ENCODE measurements at regions not wholly inside any gene's neighbourhood (a gene's known extent, or its start where the extent isn't known, plus 50 kb on each side); places are given as distances from the start of the nearest gene placed in this dataset.

DNA sequence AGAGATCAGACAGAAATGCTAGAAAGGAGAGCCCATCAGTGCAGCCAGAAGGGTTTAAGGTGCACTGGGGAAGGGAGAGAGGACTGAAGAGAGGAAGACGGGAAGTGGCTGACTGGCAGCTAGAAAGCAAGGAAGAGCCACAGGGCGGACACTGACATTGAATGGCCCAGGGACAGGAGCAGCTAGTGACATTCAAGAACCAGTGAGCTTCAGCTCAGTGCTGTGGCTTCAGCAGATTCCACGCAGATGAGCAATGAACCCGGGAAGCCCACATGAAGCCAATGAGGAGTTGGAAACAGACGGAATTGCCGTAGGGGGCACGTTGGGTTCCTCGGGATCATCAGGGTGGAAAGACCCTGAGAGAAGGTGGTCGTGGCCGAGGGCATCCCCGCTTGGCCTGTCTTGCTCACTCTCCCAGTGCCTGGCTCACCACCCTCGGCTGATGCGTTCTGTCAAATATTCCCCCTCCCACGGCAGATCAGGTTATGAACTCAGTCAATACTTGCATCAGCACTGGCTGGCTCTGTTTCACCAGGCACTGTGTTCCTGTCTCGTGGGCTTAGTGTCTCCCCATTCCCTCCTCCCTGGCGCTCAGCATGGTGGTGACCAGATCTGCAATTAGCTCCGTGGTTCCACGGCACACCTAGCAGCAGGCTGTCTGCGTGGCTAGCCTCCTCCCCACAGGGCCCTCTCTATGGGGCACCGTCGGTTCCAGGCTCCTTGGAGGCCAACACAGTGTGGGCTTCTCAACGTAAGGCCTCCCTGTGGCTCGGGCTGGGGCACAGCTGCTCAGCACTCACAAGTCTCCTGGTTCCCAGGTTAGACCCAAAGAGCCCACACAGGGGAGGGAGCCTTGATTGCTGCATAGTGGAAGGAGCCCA is 145.5 kb downstream of the TRIM29 start:
- POLR2A ChIA-PET: no interaction called here
- ATAC-seq (ENCODE audit: low read depth) (no peak), DNase-seq (no peak)
- Mint-ChIP-seq H3K36me3 (no peaks in the 10 kb centered on the region), H3K9me3 (no peaks in the 10 kb centered on the region), H3K27ac (no peak overlapping the region), H3K4me1 (no peaks in the 10 kb centered on the region), H3K27me3 (peaks cover 7% of the 10 kb centered on the region), H3K4me3 (no peak overlapping the region)

DNA sequence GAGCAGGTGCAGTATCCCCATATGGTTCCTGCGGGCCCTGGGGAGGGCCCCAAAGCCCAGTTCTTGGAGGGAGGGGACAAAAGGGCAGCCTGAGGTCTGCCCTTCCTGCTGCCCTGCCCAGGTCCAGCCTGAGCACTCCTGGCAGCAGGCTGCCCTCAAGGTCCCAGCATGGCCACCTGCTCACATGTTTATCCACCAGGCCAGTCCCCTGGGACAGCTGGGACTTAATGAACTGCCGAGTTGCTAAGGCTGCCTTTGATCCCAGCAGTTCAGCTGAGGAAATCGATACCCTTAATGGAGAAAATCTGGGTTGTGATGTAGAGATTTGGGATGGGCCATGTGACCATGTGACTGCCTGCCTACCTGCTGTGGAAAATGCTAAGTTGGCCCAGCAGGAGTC is 146.2 kb downstream of the TRIM29 start:
- H3K9me3 Mint-ChIP-seq: no peaks in the 10 kb centered on the region
- H3K27me3 Mint-ChIP-seq: peaks cover 9% of the 10 kb centered on the region
- ATAC-seq (ENCODE audit: low read depth): no peak
- POLR2A ChIA-PET: no interaction called here
- H3K4me1 Mint-ChIP-seq: no peaks in the 10 kb centered on the region
- no peak for DNase-seq
- no peaks in the 10 kb centered on the region for H3K36me3 Mint-ChIP-seq
- H3K4me3 Mint-ChIP-seq: no peak overlapping the region
- H3K27ac Mint-ChIP-seq: no peak overlapping the region

DNA sequence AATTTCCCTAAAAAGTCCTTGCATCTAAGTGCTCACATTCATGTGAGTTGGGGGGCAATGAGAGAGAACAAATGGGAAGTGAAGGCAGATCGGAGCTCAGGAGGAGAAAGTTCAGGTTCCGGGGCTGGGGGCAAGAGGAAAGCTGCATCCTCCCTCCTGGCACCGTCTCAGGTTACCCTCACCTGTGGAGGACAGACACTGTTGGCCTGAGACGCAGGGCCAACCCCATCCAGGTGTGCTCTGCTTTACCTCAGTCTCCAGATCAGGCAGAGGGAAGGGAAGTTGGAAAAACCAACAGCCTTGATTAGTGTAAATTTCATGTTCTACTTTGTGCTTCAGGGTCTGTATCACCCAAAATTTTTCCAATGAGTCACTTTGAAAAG is 146.9 kb downstream of the TRIM29 start:
- Mint-ChIP-seq H3K4me3 (no peak overlapping the region), H3K27ac (no peak overlapping the region), H3K36me3 (no peaks in the 10 kb centered on the region), H3K9me3 (no peaks in the 10 kb centered on the region), H3K27me3 (peaks cover 11% of the 10 kb centered on the region), H3K4me1 (no peaks in the 10 kb centered on the region)
- POLR2A ChIA-PET: no interaction called here
- DNase-seq (no peak), ATAC-seq (ENCODE audit: low read depth) (no peak)

DNA sequence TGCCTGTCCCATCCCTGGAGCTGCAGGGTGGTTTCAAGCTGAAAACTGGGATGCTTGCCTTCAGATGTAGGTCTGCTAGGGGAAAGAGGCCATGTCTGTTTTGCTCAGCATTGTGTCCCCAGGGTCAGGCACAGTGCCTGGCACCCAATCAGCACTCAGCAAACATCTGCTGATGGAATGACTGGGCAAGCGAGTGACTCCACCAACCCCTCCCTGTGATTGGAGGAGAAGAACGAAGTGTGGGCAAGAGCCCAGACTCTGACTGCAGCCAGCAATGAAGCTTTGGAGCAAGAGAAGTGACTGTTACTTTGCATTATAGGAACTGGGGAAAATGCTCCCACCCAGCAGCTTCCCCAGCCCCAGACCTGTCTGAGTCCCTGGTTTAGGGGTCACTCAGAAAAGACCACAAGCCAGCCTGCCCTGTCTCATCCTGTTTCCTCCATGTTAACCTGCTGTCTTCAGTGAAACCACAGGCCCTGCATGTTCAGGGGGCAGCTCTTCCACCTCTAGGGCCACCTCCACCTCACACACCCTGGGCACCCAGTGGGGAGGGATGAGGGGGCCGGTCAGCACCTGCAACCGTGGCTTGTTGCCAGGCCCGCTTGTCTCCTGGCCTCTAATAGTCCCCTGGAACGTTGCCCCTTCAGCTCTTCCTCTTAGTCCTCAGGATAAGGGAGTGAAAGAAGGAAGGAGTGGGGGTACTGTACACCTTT is 147.4 kb downstream of the TRIM29 start:
- Mint-ChIP-seq H3K36me3 (no peaks in the 10 kb centered on the region), H3K27ac (no peak overlapping the region), H3K27me3 (peaks cover 15% of the 10 kb centered on the region), H3K4me3 (no peak overlapping the region), H3K4me1 (no peaks in the 10 kb centered on the region), H3K9me3 (no peaks in the 10 kb centered on the region)
- POLR2A ChIA-PET: no interaction called here
- DNase-seq (no peak), ATAC-seq (ENCODE audit: low read depth) (no peak)

DNA sequence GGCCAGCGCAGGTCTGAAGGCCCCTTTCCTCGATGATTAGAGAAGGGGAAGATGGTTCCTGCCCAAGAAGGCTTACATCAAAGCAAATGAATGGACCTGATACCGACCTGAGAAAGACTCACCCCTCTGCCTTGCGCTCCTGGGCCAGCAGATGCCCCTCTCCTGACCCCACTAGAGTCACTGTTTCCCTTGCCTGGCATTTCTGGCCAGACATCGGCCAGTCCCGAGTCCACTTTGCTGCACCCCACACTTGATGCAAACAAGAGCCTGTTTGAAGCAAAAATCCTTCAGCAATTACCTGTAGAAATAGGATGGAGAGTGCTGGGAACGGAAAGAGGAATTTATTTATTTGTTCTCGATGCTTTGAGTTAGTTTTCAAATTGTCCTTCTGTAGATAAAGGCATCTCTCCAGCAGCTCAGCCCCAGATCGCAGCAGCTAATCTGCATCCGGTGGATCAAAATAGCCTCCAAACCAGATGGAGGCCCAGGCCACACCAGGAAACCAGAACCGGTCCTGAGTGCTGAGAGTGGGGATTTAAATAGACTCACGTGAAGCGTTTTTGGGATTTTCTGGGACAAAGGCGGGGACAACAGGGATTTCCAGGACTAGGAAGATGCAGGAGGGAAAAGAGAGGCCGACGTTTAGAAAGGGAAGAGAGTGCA is 148.6 kb downstream of the TRIM29 start:
- Mint-ChIP-seq H3K4me3 (no peak overlapping the region), H3K9me3 (no peaks in the 10 kb centered on the region), H3K36me3 (no peaks in the 10 kb centered on the region), H3K27ac (no peak overlapping the region), H3K4me1 (no peaks in the 10 kb centered on the region), H3K27me3 (peaks cover 16% of the 10 kb centered on the region)
- DNase-seq (no peak), ATAC-seq (ENCODE audit: low read depth) (no peak)
- POLR2A ChIA-PET: no interaction called here

DNA sequence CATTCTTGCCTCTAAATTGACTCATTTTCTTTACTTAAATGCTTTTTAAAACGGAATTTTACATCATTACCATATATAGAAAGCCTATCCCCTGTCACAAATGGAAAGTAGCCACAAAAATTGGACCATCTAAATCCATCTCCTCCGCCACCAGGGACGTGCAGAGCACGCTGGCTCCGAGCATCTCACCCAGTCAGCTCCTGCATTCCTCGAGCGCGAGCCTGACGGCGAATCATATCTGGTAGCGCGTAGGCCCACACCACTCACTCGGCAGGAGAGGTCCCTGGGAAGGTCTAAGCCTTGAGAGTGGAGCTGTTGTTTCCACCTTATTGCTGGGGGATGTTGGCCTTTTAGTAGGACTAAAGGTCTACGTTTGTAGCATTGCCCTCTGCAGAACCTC is 152.4 kb downstream of the TRIM29 start:
- Mint-ChIP-seq H3K4me3 (no peak overlapping the region), H3K27ac (no peak overlapping the region), H3K4me1 (no peaks in the 10 kb centered on the region), H3K27me3 (peaks cover 20% of the 10 kb centered on the region), H3K9me3 (no peaks in the 10 kb centered on the region), H3K36me3 (no peaks in the 10 kb centered on the region)
- POLR2A ChIA-PET: no interaction called here
- DNase-seq (no peak), ATAC-seq (ENCODE audit: low read depth) (no peak)

DNA sequence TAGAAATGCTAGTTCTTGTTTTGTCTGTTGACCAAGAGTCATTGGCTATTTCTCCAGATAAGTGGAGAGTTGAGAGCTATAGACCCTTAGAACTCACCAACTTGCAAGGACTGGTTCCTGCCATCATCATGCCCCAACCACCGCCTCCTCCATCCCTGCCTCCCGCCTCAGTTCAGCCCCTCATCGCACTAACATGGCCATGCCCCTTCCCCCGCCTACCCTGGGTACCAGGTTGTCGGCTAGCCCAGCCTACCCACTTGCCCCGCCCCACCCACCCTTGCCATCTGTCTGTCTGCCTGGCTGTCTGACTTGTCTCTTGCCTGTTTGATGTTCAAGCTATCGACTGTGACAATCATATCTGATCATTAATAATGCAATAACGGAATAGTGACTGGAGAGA is 154.1 kb downstream of the TRIM29 start:
- H3K27ac Mint-ChIP-seq: no peak overlapping the region
- POLR2A ChIA-PET: interaction anchor here (0.6 kb wide), 1 partner anchor 72 kb away, joined by 3 read pairs; no protein-coding TSS in a partner anchor
- H3K4me1 Mint-ChIP-seq: no peaks in the 10 kb centered on the region
- no peak overlapping the region for H3K4me3 Mint-ChIP-seq
- ATAC-seq (ENCODE audit: low read depth): no peak
- no peaks in the 10 kb centered on the region for H3K9me3 Mint-ChIP-seq
- peaks cover 18% of the 10 kb centered on the region for H3K27me3 Mint-ChIP-seq
- no peaks in the 10 kb centered on the region for H3K36me3 Mint-ChIP-seq
- DNase-seq: no peak

DNA sequence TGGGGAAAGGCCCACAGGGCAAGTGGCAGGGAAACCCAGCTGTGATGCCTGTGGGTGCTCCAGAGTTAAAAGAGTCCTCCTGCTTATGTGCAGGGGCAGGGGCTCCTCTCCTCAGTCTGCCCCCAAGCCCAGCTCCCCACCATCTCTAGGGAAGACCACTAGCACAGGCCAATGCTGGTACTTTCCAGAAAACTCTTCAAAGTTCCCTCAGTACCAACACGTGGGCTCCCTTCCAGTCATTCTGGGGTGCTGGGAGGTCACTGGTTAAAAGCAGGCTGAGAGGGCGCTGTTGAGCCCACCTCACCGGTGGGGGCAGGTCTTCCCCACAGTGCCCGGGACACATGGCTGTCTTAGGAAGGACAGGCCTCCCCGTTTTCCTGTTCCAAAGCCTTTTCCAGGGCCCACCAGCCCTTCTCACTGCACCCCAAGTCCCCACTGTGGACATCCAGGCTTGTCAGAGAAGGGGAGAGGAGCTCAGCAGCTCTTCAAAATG is 154.6 kb downstream of the TRIM29 start:
- H3K27me3 Mint-ChIP-seq: peaks cover 18% of the 10 kb centered on the region
- no peak overlapping the region for H3K27ac Mint-ChIP-seq
- ATAC-seq (ENCODE audit: low read depth): no peak
- no peaks in the 10 kb centered on the region for H3K9me3 Mint-ChIP-seq
- POLR2A ChIA-PET: interaction anchor here (0.6 kb wide), 1 partner anchor 72 kb away, joined by 3 read pairs; no protein-coding TSS in a partner anchor
- no peaks in the 10 kb centered on the region for H3K36me3 Mint-ChIP-seq
- H3K4me1 Mint-ChIP-seq: no peaks in the 10 kb centered on the region
- no peak for DNase-seq
- H3K4me3 Mint-ChIP-seq: no peak overlapping the region

DNA sequence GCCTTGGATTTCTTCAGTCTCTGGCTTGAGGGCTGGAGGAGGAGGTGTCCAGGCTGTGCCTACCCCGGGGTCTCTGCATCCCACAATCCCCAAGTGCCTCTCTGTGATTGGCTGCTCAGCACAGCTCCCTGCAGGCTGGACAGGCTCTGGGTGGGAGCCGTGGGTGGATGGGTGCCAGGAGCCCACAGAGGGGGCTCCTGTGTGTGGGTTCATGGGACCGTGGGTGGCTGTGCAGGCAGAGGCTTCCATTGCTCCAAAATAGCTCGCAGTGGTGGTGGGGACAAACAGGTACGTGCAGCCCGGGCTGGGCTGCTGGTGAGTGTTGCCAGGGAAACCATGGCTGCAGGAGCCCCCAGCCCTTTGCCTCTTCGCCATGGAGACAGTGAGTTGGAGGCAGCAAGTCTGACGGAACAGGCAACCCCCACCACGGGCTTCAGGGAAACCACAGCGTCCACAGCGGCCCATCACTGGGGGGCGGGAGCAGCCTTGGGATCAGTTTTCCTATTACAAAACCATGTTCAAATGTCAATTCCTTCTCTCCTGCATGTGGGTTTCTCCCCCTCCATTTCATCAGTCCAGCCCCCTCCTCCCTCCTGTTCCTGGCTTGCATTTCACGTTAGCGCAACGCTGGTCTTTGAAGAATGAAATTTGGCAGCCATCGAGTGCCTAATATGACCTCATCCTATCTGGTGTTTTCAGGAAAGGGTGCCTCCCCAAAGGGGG is 155.2 kb downstream of the TRIM29 start:
- H3K4me1 Mint-ChIP-seq: no peaks in the 10 kb centered on the region
- no peak for ATAC-seq (ENCODE audit: low read depth)
- POLR2A ChIA-PET: no interaction called here

DNA sequence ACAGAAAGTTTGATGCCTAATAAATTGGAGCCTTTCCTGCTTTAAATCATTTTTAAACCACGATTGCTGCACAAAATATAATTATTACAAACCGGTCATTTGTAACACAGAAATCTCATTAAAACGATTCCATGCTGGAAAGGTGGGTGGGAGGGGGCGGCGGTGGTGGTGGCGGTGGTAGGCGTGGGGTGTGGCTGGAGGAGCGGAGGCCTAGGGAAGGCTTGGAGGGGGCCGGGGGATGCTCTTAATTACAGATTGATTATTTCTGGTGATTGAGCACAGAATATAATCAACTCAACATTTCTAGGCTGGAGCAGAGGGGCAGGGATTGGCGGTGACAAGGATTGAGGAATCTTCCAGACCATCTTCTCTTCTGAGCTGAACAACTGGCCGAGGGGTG is 157.5 kb downstream of the TRIM29 start:
- no peaks in the 10 kb centered on the region for H3K36me3 Mint-ChIP-seq
- H3K4me1 Mint-ChIP-seq: no peaks in the 10 kb centered on the region
- H3K27ac Mint-ChIP-seq: no peak overlapping the region
- DNase-seq (no peak), ATAC-seq (ENCODE audit: low read depth) (no peak)
- no peak overlapping the region for H3K4me3 Mint-ChIP-seq
- POLR2A ChIA-PET: no interaction called here
- H3K9me3 Mint-ChIP-seq: no peaks in the 10 kb centered on the region
- H3K27me3 Mint-ChIP-seq: peaks cover 7% of the 10 kb centered on the region

More for the DNA sequence above, 155.2 kb downstream of the TRIM29 start:
- Mint-ChIP-seq H3K27me3 (peaks cover 14% of the 10 kb centered on the region), H3K27ac (no peak overlapping the region), H3K4me3 (no peak overlapping the region), H3K9me3 (no peaks in the 10 kb centered on the region), H3K36me3 (no peaks in the 10 kb centered on the region)
- no peak for DNase-seq

DNA sequence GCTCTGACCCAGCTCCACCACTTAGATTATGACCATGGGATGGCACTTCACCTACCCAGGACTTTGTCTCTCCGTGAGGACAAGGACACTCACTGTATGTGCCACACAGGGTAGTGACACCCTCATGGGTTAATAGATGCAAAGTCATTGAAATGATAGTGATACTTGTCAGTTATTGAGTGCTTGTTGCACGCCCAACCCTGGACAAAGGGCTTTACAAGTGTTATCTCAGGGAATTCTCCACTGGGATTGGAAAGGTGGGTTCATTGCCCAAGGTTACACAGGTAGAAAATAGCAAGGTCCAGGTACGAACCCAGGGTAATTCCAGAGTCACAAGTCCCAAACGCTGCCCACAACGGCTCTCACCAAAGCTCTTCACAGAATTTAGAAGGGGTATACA is 158.2 kb downstream of the TRIM29 start:
- H3K27ac Mint-ChIP-seq: no peak overlapping the region
- H3K4me1 Mint-ChIP-seq: no peaks in the 10 kb centered on the region
- H3K36me3 Mint-ChIP-seq: no peaks in the 10 kb centered on the region
- H3K9me3 Mint-ChIP-seq: no peaks in the 10 kb centered on the region
- no peak overlapping the region for H3K4me3 Mint-ChIP-seq
- DNase-seq (no peak), ATAC-seq (ENCODE audit: low read depth) (no peak)
- peaks cover 7% of the 10 kb centered on the region for H3K27me3 Mint-ChIP-seq
- POLR2A ChIA-PET: no interaction called here

DNA sequence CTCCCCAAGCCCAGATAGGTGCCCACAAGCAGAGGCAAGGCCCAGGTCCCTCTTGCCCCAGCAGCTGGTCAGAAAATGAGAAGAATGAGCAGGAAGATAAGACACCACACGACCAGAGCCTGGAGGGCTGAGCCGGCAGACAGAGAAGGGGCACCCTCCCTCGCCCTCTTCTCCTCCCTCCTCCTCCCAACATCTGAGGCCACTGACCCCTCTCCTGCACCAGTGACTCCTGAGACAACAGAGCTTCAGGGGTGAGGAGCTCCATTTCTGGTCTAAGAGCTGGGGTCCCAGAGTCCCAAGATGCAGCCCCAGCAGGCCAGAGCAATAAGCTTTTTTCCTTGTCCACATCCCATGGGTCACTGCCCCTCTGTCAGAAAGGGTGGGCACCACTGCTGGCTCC is 159.2 kb downstream of the TRIM29 start:
- Mint-ChIP-seq H3K4me1 (no peaks in the 10 kb centered on the region), H3K4me3 (no peak overlapping the region), H3K9me3 (no peaks in the 10 kb centered on the region), H3K27ac (no peak overlapping the region), H3K36me3 (no peaks in the 10 kb centered on the region), H3K27me3 (peaks cover 6% of the 10 kb centered on the region)
- DNase-seq: no peak
- POLR2A ChIA-PET: no interaction called here
- no peak for ATAC-seq (ENCODE audit: low read depth)

DNA sequence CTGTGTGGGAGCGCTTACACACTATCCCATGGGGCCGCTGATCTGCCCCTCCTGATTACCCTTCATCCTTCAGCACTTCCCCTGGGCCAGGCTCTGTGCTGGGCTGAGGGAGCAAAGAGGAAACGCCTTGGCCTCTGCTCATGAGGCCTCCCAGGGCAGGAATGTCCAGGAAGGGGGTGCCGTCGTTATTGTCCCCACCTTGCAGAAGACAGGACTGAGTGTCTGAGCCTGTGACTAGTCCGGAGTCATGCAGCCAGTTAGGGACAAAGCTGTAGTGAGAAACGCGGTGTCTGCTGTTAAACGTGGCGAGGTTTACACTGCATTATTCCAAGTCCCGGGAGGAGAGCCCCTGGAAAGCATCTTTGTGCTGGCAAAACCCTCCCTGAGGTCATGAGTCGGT is 160.0 kb downstream of the TRIM29 start:
- H3K4me1 Mint-ChIP-seq: no peaks in the 10 kb centered on the region
- POLR2A ChIA-PET: no interaction called here
- ATAC-seq (ENCODE audit: low read depth) (no peak), DNase-seq (no peak)
- H3K9me3 Mint-ChIP-seq: peaks cover under 1% of the 10 kb centered on the region
- H3K36me3 Mint-ChIP-seq: no peaks in the 10 kb centered on the region
- H3K27me3 Mint-ChIP-seq: peaks cover 5% of the 10 kb centered on the region
- H3K27ac Mint-ChIP-seq: no peak overlapping the region
- no peak overlapping the region for H3K4me3 Mint-ChIP-seq
